NCI-H2171 treated with DMSO at 0.1 percent for 48 hours (cell line): ENCODE measurements at regions not wholly inside any gene's neighbourhood (a gene's known extent, or its start where the extent isn't known, plus 50 kb on each side); places are given as distances from the start of the nearest gene placed in this dataset.

Source experiments
- DNase-seq: peaks from one replicate; lab custom pipeline; 2025; lab: John Stamatoyannopoulos, UW

DNA sequence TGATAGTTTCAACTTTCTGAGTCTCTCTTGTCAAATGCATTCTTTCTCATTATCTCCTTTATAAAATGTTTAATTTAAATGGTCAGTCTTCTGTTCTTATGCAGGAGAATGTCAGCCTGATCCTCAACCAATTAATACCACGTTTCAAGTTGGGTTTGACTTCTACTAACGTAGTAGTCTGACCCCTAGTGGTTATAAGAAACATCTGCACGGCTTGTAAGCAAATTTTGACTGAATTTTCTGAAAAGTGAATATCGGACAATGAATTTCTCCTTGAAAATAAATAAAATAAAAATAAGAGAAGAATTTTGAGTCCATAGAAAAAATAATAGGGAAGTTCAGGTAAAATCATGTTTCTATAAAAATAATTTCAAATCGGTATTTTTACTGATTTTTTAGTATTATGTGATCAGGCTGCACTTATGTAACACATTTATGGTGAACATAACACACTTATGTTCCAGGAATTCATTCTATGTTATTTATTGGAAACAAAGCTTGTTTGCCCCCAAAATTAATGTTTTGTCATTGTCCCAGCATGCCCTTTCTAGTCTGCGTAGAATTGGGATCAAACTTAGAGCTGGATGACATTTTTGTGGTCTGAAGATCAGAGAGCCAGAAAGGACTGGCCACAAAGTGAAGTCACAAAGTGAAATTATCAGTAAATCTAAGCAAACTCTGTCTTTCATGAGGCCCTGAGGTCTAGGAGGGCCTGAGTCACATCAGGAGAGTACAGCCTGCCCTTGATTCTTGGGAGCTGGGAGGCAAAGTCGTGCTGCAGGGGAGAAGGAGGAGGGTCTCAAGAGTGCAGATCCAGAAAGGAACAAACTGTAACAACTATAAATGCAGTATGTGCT lies 101.2 kb upstream of the STXBP6 start:
- DNase-seq = peak; percentile 66

- no peak for DNase-seq
These were observed 100.5 kb upstream of the STXBP6 start for GRCh38 chr14:25150401-25150800.

GRCh38 chr14:25140411-25140810 lies 90.5 kb upstream of the STXBP6 start:
- DNase-seq = no peak

DNA sequence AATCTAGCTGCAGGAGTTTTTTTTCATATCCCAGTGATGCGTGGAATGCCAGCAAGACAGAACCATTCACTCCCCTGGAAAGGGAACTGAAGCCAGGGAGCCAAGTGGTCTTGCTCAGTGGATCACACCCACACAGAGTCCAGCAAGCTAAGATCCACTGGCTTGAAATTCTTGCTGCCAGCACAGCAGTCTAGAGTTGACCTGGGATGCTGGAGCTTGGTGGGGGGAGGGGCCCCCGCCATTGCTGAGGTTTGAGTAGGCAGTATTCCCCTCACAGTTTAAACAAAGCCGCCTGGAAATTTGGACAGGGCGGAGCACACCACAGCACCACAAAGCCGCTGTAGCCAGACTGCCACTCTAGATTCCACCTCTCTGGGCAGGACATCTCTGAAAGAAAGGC lies 86.9 kb upstream of the STXBP6 start:
- DNase-seq = no peak

DNA sequence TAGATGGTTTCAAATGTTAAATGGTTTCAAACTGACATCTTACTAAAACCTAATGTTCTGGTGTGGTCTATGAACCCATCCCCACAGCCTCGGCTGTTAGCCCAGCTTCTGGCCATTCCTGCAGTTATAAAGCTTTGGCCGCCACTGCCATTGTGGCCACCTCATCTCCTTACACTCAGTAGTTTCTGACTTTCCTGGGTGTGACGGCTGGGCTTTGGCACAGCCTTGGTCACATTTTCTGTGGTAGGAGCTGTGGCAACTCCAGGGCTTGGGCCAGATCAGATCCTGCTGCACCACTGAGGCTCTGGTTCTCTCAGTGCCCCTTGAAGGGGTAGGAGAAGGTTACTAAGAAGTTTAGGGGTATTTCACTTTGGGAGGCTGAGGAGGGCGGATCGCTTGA lies 84.2 kb upstream of the STXBP6 start:
- DNase-seq = no peak

DNA sequence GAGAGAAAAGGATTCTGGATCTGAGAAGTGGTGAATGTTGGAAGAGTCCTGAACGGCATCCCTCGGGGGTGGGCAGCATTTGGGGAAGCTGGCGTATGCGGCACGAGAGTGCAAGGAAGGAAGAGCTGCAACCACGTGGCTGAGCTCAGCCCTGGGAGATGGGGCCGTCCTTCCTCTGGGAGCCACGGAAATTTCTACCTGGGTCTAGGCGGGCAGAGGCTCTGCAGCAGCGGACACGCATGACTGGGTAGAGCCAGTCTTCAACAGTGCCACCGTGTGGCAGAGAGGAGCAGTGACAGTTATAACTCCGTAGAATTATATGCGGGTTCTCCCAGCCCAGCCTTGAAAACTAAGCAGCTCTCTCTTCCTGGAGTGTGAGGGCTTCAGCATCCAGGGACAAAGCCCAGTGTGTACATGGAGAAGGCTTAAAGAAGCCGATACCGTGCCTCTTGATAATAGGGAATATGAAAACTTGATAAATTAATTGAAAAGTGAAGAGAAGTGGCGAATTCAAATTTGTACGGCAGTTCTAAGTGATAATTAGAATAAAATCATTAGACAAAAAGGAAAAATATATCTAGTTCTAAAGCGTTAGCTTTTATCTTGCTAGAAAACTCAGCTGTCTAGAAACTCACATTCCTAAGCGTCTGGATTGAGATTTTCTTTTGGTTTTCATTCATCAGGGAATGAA lies 82.9 kb upstream of the STXBP6 start:
- DNase-seq = peak; percentile 68

- DNase-seq = no peak
These were observed 82.1 kb upstream of the STXBP6 start for GRCh38 chr14:25132094-25132493.

DNA sequence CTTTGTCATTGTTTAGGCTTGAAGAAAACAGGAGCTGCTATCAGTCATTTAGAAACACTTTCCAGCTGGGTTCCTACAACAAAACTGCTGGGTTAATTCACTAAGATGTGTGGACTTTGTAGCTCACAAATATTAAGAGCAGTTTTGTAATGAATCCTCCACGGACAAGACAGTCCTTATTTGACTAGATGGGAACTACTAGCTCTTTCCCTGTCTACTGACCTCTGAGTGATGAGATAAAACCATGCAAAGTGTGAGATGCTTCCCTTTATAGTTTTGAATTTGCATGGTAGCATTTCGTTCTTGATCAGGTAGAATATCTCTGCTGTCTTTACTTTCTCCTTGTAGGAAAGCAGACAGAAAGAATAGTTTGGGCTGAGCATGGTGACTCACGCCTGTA lies 72.9 kb upstream of the STXBP6 start:
- no peak for DNase-seq

GRCh38 chr14:25122211-25122610 lies 72.3 kb upstream of the STXBP6 start:
- no peak for DNase-seq

DNA sequence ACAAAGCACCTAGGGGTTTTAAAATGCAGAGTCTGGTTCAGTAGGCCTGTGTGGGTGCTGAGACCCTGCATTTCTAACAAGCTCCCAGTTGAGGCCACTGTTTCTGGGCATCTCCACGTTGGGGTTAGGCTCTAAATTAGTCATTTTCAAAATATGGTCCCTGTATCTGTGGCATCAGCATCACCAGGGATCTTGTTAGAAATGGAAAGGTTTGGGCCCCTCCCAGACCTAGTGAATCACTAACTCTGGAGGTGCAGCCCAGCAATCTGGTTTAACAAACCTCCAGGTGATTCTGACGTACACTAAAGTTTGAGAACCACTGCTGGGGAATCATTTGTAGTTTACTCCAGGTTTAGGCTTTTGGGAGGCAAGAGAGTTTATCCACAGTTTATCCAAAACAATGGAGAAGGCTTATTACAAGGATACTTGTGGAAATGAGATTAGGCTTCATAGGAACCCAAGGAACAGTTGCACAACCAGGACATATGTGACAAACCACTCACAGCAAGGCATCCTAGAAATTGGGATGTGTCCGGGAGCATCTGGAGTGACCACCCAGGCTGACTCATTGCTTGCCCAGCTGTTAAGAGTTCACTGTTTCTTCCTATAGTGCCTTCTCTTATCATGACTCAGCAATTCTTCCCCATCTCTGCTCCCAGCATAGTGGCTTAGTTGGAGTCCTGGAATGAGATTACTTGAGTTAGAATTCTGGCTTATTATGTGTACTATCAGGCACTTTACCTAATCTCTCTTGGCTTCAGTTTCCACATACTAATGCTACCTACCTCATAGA lies 71.6 kb upstream of the STXBP6 start:
- no peak for DNase-seq

GRCh38 chr14:25120261-25120660 lies 70.3 kb upstream of the STXBP6 start:
- no peak for DNase-seq

DNA sequence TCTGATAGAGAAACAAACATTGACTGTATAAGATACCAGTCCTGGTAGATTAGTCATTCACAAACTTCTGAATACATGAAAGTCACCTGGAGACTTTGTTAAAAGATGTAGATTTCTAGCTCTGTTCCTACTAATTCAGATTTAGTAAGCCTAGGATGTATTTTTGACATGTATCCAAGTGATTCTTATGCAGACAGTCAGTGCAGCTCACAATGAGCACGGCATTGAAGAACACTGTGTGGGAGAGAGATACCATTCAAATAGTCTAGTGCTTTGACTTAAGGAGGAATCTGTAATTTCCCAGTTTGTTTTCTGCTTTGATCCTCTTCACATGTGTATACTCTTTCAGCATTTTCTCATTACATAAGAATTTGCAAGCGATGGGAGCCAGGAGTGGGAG lies 68.7 kb upstream of the STXBP6 start:
- DNase-seq = no peak

DNA sequence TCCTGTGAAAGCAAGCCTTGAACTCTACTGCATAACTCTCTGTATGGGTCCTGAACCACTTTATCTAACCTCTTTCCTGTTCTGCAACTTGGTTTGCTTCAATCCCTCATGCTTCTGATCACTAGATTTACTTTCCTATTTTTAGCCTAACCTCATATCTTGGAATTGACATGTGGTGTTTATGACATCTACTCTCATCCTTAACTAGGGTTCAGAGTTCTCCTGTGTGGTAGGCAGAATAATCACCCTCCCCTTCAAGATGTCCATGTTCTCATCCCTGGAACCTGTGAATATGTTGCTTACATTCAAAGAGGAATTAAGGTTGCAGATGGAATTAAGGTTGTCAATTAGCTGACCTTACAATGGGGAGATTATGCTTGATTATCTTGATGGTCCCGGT lies 67.4 kb upstream of the STXBP6 start:
- no peak for DNase-seq

DNA sequence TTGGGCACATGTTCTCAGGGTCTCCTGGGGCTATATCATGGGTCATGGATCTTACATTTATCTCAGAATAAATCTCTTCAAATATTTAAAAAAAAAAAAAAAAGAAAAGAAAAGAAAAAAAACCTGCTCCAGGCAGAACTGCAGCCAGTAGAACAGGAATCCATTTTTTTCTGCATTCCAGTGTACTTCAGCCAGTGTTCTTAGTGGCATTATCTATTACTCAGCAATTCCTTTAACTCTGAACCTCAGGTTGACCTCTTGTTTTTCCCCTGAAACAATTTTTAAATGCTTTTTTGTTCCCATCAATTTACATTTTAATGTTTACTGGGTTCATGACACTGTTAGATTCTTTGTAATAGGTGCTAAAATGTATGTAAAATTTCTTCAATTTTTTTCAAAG lies 66.7 kb upstream of the STXBP6 start:
- no peak for DNase-seq

DNA sequence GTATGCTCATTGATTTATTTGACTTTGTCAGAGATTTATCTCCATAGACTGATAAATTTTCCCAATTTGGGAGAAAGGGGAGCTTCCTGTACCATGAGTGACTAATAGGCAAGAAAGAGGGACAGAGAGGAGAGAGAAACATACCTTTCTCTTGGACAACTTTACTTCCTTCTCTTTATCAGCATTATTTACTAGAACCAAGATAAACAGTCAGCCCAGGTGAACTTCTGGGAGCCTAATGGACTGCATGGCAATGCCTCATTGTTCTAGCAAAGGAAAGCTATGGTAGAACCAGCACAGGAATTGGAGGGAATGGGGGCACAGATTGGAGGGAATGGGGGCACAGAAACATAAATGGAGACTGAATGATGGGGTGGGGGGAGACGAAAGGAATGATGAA lies 63.4 kb upstream of the STXBP6 start:
- DNase-seq = no peak

- DNase-seq = no peak
These were observed 61.2 kb upstream of the STXBP6 start for GRCh38 chr14:25111061-25111601.

DNA sequence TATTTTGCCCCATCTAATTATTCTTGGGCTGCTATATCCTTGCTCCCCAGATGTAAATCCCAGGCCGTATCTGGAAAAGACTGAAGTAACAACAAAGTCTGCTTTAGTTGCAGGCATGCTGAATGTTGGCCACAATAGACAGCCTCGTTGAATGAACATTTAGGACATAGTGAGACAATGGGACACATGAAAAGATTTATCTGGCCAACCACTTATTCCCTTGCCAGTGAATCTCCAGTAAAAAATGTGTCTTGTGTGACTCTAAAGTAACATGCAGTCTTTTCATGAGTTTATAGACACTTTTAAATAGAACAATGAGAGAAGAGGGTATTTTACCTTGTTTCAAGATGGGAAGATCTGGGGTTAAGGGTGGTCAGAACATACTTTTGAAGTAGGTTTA lies 60.2 kb upstream of the STXBP6 start:
- DNase-seq = no peak

DNA sequence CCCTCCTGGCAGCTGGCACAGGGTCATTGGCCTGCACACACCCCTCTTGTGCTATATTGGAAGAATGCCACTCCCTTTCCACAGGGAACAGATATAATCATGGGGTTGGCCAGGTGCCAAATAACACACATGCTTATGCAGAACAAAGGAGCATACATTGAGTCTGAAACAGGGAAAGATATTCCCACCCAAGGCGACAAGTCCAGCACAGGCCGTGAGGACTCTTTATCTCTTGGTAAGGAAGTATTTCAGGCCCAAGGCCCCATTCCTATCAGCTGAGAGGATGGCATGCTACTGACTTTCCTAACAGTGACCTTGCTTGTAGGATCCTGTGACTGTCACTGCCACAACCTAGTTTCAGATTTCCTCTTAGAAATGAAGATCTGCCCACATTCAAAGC lies 59.0 kb upstream of the STXBP6 start:
- DNase-seq = peak; percentile 1

- DNase-seq = no peak
These were observed 58.3 kb upstream of the STXBP6 start for GRCh38 chr14:25108291-25108690.

DNA sequence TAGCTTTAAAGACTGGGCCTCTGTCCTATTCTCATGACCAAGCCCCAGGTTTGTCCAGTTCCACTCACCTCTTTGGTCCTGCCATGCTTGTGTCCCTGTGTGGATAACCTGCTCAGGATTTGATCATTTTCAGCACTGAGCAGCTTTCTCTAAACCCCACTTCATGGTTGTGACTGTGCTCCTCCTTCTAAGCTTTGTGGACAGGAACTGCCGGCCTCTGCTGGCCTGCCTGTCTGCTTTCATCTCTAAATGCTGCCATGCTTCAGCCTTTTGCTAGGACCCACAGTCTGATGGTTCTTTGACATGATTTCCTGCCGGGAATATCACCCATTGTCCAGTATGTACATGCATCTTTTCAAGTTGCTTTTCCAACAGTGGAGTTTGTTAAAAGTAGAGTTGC lies 53.9 kb upstream of the STXBP6 start:
- no peak for DNase-seq

DNA sequence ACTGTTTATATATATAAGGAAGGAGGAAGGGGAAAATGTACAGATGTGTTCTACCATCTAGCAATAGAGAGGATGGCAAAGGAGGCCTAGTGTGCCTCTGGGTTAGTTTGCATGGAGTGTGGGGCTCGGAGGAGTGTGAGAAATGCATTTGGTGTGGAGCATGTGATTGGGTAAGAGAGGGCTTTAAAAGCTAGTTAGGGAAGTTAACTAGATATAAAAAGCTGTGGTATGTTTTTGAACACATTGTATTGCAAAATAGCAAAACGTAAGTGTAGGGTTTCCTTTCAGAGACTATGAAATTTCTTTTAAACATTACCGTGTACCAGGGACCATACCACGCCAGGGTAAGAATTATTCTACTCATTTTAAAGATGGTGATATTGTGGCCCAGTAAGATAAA lies 53.3 kb upstream of the STXBP6 start:
- no peak for DNase-seq

- no peak for DNase-seq
These were observed 52.8 kb upstream of the STXBP6 start for GRCh38 chr14:25102788-25103187.

- DNase-seq = no peak
These were observed 51.3 kb upstream of the STXBP6 start for GRCh38 chr14:25101276-25101675.
